Sigmoid colon (tissue), 6 donors: ENCODE measurements at regions not wholly inside any gene's neighbourhood (a gene's known extent, or its start where the extent isn't known, plus 50 kb on each side); places are given as distances from the start of the nearest gene placed in this dataset.
"Not testable (repeated sequence)": the region's sequence is repeated elsewhere in the genome, so short reads cannot be mapped to it uniquely, and the experiment has no call there.

Source experiments
- DNase-seq: peaks from one replicate; pipeline ENCODE4 v3.0.0-alpha.2; 2019
- H3K27ac ChIP-seq, 4 donors: fragments of 200-600 bp; sonication (generic); one replicate each; pipeline ENCODE4 v1.5.1; 2016 to 2019; ENCODE audit warnings: mild to moderate bottlenecking in 1 of 4
- H3K27me3 ChIP-seq, 3 donors: fragments of 200-600 bp; sonication (generic); one replicate each; pipeline ENCODE4 v1.5.1; 2019; ENCODE audit warnings: mild to moderate bottlenecking in 1 of 3
- H3K36me3 ChIP-seq, 4 donors: fragments of 200-600 bp; sonication (generic); one replicate each; pipeline ENCODE4 v1.5.1; 2016 to 2019
- H3K4me1 ChIP-seq, 4 donors: fragments of 200-600 bp; sonication (generic); one replicate each; pipeline ENCODE4 v1.5.1; 2017 to 2019
- H3K4me3 ChIP-seq, 4 donors: fragments of 200-600 bp; sonication (generic); one replicate each; pipeline ENCODE4 v1.5.1; 2017 to 2019; ENCODE audit warnings: mild to moderate bottlenecking in 2 of 4, moderate library complexity in 1 of 4
- H3K9me3 ChIP-seq, 4 donors: fragments of 200-600 bp in 3 of 4; sonication (generic) in 3 of 4; one replicate each; pipeline versions ENCODE4 v1.5.1 to v1.6.1; 2013 to 2019
- POLR2AphosphoS5 ChIP-seq, 4 donors: sonication (generic); formaldehyde crosslinking; IDR thresholded peaks; one replicate each; pipeline ENCODE4 v1.6.1; 2017; ENCODE audit warnings: antibody characterized with exemption in 4 of 4
- WGBS, 2 donors: extraction: QIAGEN DNeasy Blood & Tissue Kit; methylation state at CpG; one replicate each; pipeline ENCODE4 v1.1.7; 2013; 5-methylcytosine and 5-hydroxymethylcytosine counted together
- intact Hi-C: fragments of 100-400 bp; cut with DNase I; formaldehyde crosslinking; loops from one replicate; pipeline ENCODE4 v1.15.1; 2023
- TF ChIP-seq, protein P1 (sequence below), 4 experiments: fragments of 450-650 bp in 3 of 4; fragments of 200-600 bp in 1 of 4; IDR thresholded peaks; one replicate each; pipeline ENCODE4 v1.5.1; 2016 to 2019; ENCODE audit warnings: antibody characterized with exemption in 4 of 4, mild to moderate bottlenecking in 3 of 4, moderate library complexity in 2 of 4
- donor health status: healthy with polysubstance abuse.
- donor health status: healthy.

DNA sequence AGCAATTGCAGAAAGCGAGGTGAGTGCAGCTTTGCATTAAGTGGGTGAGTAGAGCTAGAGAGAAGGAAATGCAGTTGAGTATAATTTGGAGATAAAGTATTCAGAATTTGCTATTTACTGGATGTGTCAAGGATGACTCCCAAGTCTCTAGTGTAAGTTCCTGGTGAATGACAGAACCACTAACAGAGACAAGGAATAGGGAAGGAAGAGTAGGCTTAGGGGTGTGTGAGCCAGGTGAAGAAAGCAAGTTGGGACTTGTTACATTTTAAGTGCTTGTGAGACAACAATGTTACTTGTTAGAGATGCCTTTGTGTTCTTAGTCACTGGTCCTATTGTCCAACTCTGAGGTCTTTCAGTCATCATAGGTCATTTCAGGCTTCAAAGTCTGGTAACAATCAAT is 70.8 kb downstream of the TBC1D26 start:
- H3K27ac ChIP-seq, H3K36me3 ChIP-seq, H3K27me3 ChIP-seq, DNase-seq, H3K4me1 ChIP-seq, H3K4me3 ChIP-seq, H3K9me3 ChIP-seq, intact Hi-C loops: not testable (repeated sequence)
- 89 to 95% methylated on average over 1 of the region's 1 CpG for WGBS, 2 donors

GRCh38 chr17:15806825-15807224 is 74.7 kb downstream of the TBC1D26 start:
- H3K4me3 ChIP-seq, H3K27ac ChIP-seq, H3K4me1 ChIP-seq, intact Hi-C loops, H3K36me3 ChIP-seq, H3K27me3 ChIP-seq, DNase-seq, H3K9me3 ChIP-seq: not testable (repeated sequence)
- 86 to 91% methylated on average over 3 of the region's 4 CpGs for WGBS, 2 donors

DNA sequence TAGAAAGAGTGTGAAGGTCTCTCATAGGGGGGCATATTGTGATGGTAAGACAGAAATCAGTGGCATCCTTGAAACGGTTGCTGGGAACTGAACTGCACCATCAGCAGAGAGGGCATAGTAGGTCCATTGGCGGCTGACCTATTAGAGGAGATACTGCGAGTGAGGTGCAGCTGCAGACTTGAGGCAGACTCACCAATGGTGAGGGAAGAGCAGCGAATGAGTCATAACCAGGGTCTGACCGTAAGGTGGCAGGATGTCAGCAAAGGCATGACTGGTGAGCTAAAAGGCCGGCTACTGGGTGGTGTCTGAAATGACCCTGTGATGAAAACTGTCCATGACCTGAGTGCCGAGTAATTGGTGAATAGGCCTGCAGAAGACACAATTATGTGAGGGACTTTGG is 81.3 kb downstream of the TBC1D26 start:
- intact Hi-C loops, H3K27ac ChIP-seq, H3K27me3 ChIP-seq, H3K4me1 ChIP-seq, H3K4me3 ChIP-seq, H3K9me3 ChIP-seq, DNase-seq, H3K36me3 ChIP-seq: not testable (repeated sequence)
- 89 to 98% methylated on average over 6 to 7 of the region's 7 CpGs for WGBS, 2 donors

DNA sequence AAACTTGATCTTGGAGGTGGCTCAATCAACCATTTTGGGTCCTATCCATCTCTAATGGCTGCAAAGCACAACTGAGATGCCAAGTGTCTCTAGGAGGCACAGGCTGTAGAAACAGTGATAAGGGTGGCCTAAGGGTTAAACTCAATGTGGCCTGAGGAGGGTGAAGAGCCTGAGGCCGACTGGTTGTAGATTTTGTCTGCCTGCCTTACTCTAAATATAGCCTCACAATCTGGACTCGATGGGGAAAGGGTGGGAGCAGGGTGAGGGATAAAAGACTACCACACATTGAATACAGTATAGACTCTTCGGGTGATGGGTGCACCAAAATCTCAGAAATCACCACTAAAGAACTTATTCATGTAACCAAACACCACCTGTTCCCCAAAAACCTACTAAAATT is 81.9 kb downstream of the TBC1D26 start:
- H3K4me1 ChIP-seq, intact Hi-C loops, H3K4me3 ChIP-seq, H3K9me3 ChIP-seq, H3K27ac ChIP-seq, H3K36me3 ChIP-seq, H3K27me3 ChIP-seq, DNase-seq: not testable (repeated sequence)
- WGBS, 2 donors: 78 to 79% methylated on average over 3 of the region's 3 CpGs

DNA sequence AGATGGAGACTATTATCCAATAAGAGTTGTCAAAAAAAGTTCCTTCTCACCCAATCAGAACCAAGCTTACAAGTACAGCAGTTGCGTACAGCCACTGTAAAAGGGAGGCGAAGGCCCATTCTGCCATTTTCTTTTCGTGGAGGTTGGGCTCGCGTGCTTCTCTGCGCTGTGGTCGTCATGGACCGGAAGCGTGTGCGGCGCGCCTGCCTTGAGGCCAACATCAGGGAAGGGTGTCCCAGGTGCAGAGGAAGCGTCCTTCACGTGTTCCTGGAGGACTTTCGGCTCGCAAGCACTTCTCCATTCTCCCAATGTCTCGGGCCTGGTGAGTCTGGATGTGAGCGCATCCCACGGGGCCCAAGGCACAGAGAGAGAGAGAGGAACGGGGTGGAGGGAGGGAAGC is 85.8 kb downstream of the TBC1D26 start:
- H3K4me1 ChIP-seq: not testable (repeated sequence)

GRCh38 chr17:15822280-15822679 is 90.2 kb downstream of the TBC1D26 start:
- H3K27ac ChIP-seq, H3K36me3 ChIP-seq, H3K4me3 ChIP-seq, H3K4me1 ChIP-seq, H3K27me3 ChIP-seq, H3K9me3 ChIP-seq, intact Hi-C loops, DNase-seq: not testable (repeated sequence)
- 83 to 84% methylated on average over 5 of the region's 5 CpGs for WGBS, 2 donors

More for the DNA sequence above, 85.8 kb downstream of the TBC1D26 start:
- DNase-seq, H3K27me3 ChIP-seq, H3K4me3 ChIP-seq, H3K36me3 ChIP-seq, H3K9me3 ChIP-seq, intact Hi-C loops, H3K27ac ChIP-seq: not testable (repeated sequence)
- 96 to 98% methylated on average over 19 of the region's 20 CpGs for WGBS, 2 donors

- peak; percentile 12 to 71 (median 49) for TF ChIP-seq POLR2AphosphoS5 (IDR thresholded peaks at IDR 0.05)
- TF ChIP-seq, protein P1, sequence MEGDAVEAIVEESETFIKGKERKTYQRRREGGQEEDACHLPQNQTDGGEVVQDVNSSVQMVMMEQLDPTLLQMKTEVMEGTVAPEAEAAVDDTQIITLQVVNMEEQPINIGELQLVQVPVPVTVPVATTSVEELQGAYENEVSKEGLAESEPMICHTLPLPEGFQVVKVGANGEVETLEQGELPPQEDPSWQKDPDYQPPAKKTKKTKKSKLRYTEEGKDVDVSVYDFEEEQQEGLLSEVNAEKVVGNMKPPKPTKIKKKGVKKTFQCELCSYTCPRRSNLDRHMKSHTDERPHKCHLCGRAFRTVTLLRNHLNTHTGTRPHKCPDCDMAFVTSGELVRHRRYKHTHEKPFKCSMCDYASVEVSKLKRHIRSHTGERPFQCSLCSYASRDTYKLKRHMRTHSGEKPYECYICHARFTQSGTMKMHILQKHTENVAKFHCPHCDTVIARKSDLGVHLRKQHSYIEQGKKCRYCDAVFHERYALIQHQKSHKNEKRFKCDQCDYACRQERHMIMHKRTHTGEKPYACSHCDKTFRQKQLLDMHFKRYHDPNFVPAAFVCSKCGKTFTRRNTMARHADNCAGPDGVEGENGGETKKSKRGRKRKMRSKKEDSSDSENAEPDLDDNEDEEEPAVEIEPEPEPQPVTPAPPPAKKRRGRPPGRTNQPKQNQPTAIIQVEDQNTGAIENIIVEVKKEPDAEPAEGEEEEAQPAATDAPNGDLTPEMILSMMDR (IDR thresholded peaks at IDR 0.05): peak; percentile 75 to 91 (median 86)
- not testable (repeated sequence) for H3K9me3 ChIP-seq, H3K27ac ChIP-seq, H3K27me3 ChIP-seq, H3K36me3 ChIP-seq, H3K4me1 ChIP-seq
- peak; percentile 88 for DNase-seq
- peak overlapping the region in 1 of 4 donors; percentile 13 for H3K4me3 ChIP-seq
- intact Hi-C loops: loop anchor here (1.0 kb wide), 1 partner anchor 169 kb away; no protein-coding TSS in a partner anchor
- 6 to 21% methylated on average over 10 of the region's 10 CpGs for WGBS, 2 donors
Measured at GRCh38 chr17:15828727-15829314, 96.7 kb downstream of the TBC1D26 start.

DNA sequence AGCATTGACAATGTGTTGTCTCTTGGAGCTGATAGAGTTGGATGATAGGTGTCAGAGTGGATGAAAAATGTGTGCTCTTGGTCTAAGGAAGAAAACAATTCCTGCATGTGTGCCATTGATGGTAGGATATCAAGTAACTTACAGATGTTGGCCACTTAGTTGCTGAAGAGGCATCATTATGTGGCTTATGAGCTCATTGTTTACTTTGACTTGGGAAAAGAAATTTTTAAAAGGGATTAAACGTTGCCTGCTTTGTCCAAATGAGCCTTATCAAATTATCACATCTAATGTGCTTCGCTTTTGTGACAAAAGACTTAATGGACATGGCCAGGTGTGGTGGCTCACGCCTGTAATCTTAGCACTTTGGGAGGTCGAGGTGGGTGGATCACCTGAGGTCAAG is 98.1 kb downstream of the TBC1D26 start:
- H3K9me3 ChIP-seq, H3K36me3 ChIP-seq, H3K27ac ChIP-seq, H3K27me3 ChIP-seq, intact Hi-C loops, DNase-seq, H3K4me1 ChIP-seq, H3K4me3 ChIP-seq: not testable (repeated sequence)
- 73 to 80% methylated on average over 4 of the region's 4 CpGs for WGBS, 2 donors

DNA sequence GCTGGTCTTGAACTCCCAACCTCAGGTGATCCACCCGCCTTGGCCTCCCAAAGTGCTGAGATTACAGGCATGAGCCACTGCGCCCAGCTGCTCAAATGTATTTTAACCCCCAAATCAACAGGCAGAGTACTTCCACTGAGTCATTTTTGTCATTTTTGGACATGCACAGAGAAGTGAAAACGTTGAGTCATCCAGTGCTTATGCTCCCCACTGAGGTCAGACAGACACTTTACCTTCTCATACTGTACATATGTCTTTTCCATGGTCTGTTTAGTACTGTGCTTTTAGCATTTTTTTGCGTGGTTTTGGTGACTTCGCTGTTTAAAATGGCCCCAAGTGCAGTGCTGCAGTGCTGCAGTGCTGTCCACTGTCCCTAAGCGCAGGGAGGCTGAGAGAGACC is 99.1 kb downstream of the TBC1D26 start:
- H3K4me1 ChIP-seq, H3K36me3 ChIP-seq, H3K27me3 ChIP-seq, H3K4me3 ChIP-seq, DNase-seq, intact Hi-C loops, H3K9me3 ChIP-seq, H3K27ac ChIP-seq: not testable (repeated sequence)
- WGBS, 2 donors: 60 to 69% methylated on average over 6 of the region's 6 CpGs

DNA sequence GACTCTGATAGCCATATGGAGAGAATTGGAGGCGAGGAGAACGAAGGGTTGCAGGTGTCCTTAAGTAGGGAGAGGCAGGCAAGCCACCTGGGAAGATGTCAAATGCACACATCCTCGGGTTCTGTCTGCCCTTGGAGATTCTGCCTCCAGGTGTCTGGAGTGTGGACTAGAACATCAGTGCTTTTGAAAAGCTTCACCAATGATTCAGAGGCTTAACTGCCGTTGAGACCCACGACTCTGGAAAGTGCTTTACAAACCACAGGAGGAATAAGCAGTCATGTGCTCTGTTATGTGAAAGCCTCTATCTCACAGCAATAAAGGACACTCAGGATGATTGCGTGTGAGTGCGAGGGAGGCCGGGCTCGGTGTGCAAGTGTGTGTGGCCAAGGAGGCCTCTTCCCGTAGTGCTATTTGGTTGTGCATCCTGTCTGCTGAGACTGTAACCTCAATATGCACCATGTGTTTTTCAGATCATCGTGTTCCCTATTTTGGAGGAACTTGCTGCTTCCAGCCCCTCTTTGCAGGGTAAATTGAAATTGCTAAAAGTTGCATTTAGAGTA is 100.9 kb downstream of the TBC1D26 start:
- intact Hi-C loops, H3K27me3 ChIP-seq, H3K27ac ChIP-seq, H3K4me1 ChIP-seq, H3K9me3 ChIP-seq, DNase-seq, H3K4me3 ChIP-seq, H3K36me3 ChIP-seq: not testable (repeated sequence)
- 66 to 88% methylated on average over 11 of the region's 11 CpGs for WGBS, 2 donors

DNA sequence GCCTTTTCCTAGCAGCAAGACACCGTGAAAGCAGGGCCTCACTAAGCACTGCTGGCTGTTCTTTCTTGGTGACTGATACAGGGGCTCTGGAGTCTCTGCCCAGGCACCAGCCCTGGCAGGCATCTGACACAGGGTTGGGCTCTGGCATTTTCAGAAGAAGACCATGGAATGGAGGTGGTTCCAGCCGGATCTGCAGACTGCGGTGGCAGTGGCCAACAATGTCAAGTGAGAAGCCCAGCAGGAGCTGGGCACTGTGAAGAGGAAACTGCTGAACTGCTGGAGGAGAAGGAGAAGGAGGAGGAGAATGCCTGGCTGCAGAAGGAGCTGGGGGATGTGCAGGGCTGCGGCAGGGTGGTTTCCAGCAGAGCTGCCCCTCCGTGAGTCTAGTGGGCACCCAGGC is 101.8 kb downstream of the TBC1D26 start:
- H3K27me3 ChIP-seq, H3K27ac ChIP-seq, intact Hi-C loops, H3K4me3 ChIP-seq, H3K9me3 ChIP-seq, H3K36me3 ChIP-seq, DNase-seq, H3K4me1 ChIP-seq: not testable (repeated sequence)
- WGBS, 2 donors: 72 to 78% methylated on average over 5 of the region's 5 CpGs

GRCh38 chr17:15835481-15835880 is 103.4 kb downstream of the TBC1D26 start:
- H3K4me3 ChIP-seq, H3K4me1 ChIP-seq, DNase-seq, H3K36me3 ChIP-seq, H3K27ac ChIP-seq, H3K9me3 ChIP-seq, intact Hi-C loops, H3K27me3 ChIP-seq: not testable (repeated sequence)
- 94 to 95% methylated on average over 4 of the region's 4 CpGs for WGBS, 2 donors
